SK-N-SH (cell line): ENCODE measurements at regions not wholly inside any gene's neighbourhood (a gene's known extent, or its start where the extent isn't known, plus 50 kb on each side); places are given as distances from the start of the nearest gene placed in this dataset.

Source experiments
- CTCF ChIP-seq: fragments of 200-600 bp; sonication (generic); IDR thresholded peaks from 2 replicates; pipeline ENCODE4 v1.6.1; 2017; ENCODE audit warnings: antibody characterized with exemption, mild to moderate bottlenecking, moderate library complexity
- GATA2 ChIP-seq: sonication (generic); formaldehyde crosslinking; IDR thresholded peaks from 2 replicates; pipeline ENCODE4 v1.5.0; 2020; ENCODE audit warnings: mild to moderate bottlenecking, missing genetic modification reagents
- POLR2AphosphoS5 ChIP-seq: IDR thresholded peaks from 2 replicates; pipeline ENCODE4 v1.6.1; 2012; ENCODE audit warnings: low read depth, low read length
- RAD21 ChIP-seq: IDR thresholded peaks from 2 replicates; pipeline ENCODE4 v1.6.1; 2012; ENCODE audit warnings: mild to moderate bottlenecking, low read length
- SMC3 ChIP-seq: IDR thresholded peaks from 2 replicates; pipeline ENCODE4 v1.6.1; 2012; ENCODE audit warnings: low read depth, low read length, improper control_type of control experiment
- TAF1 ChIP-seq: IDR thresholded peaks from 2 replicates; pipeline ENCODE4 v1.6.1; 2012; ENCODE audit warnings: low read depth, mild to moderate bottlenecking, low read length, moderate library complexity, borderline replicate concordance
- TF ChIP-seq, protein P1 (sequence below): IDR thresholded peaks from 2 replicates; pipeline ENCODE4 v1.4.0; 2012; ENCODE audit warnings: low read depth, borderline replicate concordance
- TF ChIP-seq, protein P2 (sequence below): fragments of 150-350 bp; IDR thresholded peaks from 2 replicates; pipeline ENCODE4 v1.6.1; 2017; ENCODE audit warnings: antibody characterized with exemption, low read length, low read depth, borderline replicate concordance
- TF ChIP-seq, protein P3 (sequence below): IDR thresholded peaks from 2 replicates; pipeline ENCODE4 v1.4.0; 2012; ENCODE audit warnings: low read depth

DNA sequence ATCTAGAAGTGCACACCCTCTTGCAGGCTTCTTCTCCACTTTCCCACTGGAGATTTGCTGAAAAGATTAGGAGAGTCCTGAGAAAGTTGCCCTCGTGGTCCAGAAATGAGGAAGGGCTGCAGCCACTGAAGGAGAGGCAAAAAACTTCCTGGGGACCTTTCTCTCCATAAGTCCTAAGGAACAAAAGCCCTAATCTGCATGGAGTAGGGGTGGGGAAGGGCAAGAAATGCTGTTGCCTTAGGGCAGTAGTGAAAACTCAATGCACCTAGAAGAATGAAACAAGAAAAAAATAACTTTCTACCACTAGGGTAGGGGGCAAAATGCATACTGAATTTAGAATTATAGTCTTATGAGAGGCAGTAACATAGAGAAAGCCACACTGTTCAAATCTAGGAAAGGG is 1408.8 kb downstream of the PCDH19 start:
- TF ChIP-seq CTCF = no peak
- no peak for TF ChIP-seq GATA2 (CRISPR knock-in tag)
- TF ChIP-seq, protein P1, sequence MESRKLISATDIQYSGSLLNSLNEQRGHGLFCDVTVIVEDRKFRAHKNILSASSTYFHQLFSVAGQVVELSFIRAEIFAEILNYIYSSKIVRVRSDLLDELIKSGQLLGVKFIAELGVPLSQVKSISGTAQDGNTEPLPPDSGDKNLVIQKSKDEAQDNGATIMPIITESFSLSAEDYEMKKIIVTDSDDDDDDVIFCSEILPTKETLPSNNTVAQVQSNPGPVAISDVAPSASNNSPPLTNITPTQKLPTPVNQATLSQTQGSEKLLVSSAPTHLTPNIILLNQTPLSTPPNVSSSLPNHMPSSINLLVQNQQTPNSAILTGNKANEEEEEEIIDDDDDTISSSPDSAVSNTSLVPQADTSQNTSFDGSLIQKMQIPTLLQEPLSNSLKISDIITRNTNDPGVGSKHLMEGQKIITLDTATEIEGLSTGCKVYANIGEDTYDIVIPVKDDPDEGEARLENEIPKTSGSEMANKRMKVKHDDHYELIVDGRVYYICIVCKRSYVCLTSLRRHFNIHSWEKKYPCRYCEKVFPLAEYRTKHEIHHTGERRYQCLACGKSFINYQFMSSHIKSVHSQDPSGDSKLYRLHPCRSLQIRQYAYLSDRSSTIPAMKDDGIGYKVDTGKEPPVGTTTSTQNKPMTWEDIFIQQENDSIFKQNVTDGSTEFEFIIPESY = no peak
- TF ChIP-seq, protein P2, sequence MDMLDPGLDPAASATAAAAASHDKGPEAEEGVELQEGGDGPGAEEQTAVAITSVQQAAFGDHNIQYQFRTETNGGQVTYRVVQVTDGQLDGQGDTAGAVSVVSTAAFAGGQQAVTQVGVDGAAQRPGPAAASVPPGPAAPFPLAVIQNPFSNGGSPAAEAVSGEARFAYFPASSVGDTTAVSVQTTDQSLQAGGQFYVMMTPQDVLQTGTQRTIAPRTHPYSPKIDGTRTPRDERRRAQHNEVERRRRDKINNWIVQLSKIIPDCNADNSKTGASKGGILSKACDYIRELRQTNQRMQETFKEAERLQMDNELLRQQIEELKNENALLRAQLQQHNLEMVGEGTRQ = no peak
- no peak for TF ChIP-seq POLR2AphosphoS5
- TF ChIP-seq TAF1 = no peak
- no peak for TF ChIP-seq SMC3
- TF ChIP-seq, protein P3, sequence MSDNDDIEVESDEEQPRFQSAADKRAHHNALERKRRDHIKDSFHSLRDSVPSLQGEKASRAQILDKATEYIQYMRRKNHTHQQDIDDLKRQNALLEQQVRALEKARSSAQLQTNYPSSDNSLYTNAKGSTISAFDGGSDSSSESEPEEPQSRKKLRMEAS = no peak
- no peak for TF ChIP-seq RAD21
